ENCODE measurements at regions not wholly inside any gene's neighbourhood (a gene's known extent, or its start where the extent isn't known, plus 50 kb on each side); places are given as distances from the start of the nearest gene placed in this dataset.

- no peak for TF ChIP-seq CTCF (conservative IDR thresholded peaks at IDR 0.05)
- no peak for TF ChIP-seq ZFX (IDR thresholded peaks at IDR 0.05)
Observed at GRCh38 chr5:68370196-68370595, 154.6 kb downstream of the PIK3R1 start.
